ENCODE measurements at regions not wholly inside any gene's neighbourhood (a gene's known extent, or its start where the extent isn't known, plus 50 kb on each side); places are given as distances from the start of the nearest gene placed in this dataset.

GRCh38 chr1:208420696-208421095 lies 176.5 kb upstream of the PLXNA2 start:
- DNase-seq, result no peak

GRCh38 chr1:208421486-208421885 lies 177.3 kb upstream of the PLXNA2 start:
- no peak for DNase-seq

GRCh38 chr1:208423526-208423925 lies 179.3 kb upstream of the PLXNA2 start:
- DNase-seq, result no peak

GRCh38 chr1:208425096-208425495 lies 180.9 kb upstream of the PLXNA2 start:
- no peak for DNase-seq

- no peak for DNase-seq
Observed at GRCh38 chr1:208430220-208430619, 186.0 kb upstream of the PLXNA2 start.

GRCh38 chr1:208431721-208432120 lies 187.5 kb upstream of the PLXNA2 start:
- no peak for DNase-seq

- no peak for DNase-seq
Observed at GRCh38 chr1:208432346-208432745, 188.2 kb upstream of the PLXNA2 start.

GRCh38 chr1:208433086-208433485 lies 188.9 kb upstream of the PLXNA2 start:
- no peak for DNase-seq

- no peak for DNase-seq
Observed at GRCh38 chr1:208433971-208434370, 189.8 kb upstream of the PLXNA2 start.

GRCh38 chr1:208437401-208437800 lies 193.2 kb upstream of the PLXNA2 start:
- no peak for DNase-seq

GRCh38 chr1:208438112-208438699 lies 194.0 kb upstream of the PLXNA2 start:
- DNase-seq, result no peak

- DNase-seq, result no peak
Observed at GRCh38 chr1:208445758-208446203, 201.6 kb upstream of the PLXNA2 start.

- DNase-seq, result no peak
Observed at GRCh38 chr1:208446271-208446691, 202.1 kb upstream of the PLXNA2 start.

- no peak for DNase-seq
Observed at GRCh38 chr1:208448425-208448824, 204.2 kb upstream of the PLXNA2 start.

GRCh38 chr1:208449951-208450350 lies 205.8 kb upstream of the PLXNA2 start:
- DNase-seq, result no peak

GRCh38 chr1:208450958-208451357 lies 206.8 kb upstream of the PLXNA2 start:
- DNase-seq, result no peak

GRCh38 chr1:208455821-208456220 lies 211.6 kb upstream of the PLXNA2 start:
- no peak for DNase-seq

GRCh38 chr1:208456487-208456886 lies 212.3 kb upstream of the PLXNA2 start:
- no peak for DNase-seq

- no peak for DNase-seq
Observed at GRCh38 chr1:208460823-208461222, 216.6 kb upstream of the PLXNA2 start.

- no peak for DNase-seq
Observed at GRCh38 chr1:208461680-208462079, 217.5 kb upstream of the PLXNA2 start.

- DNase-seq, result no peak
Observed at GRCh38 chr1:208462761-208463160, 218.6 kb upstream of the PLXNA2 start.

GRCh38 chr1:208465266-208465665 lies 221.1 kb upstream of the PLXNA2 start:
- DNase-seq, result no peak

- no peak for DNase-seq
Observed at GRCh38 chr1:208465786-208466590, 221.8 kb upstream of the PLXNA2 start.

GRCh38 chr1:208467151-208467780 lies 223.1 kb upstream of the PLXNA2 start:
- no peak for DNase-seq

Measured in islet precursor cell (in vitro differentiated cells).